Motor neuron (in vitro differentiated cells): ENCODE measurements at regions not wholly inside any gene's neighbourhood (a gene's known extent, or its start where the extent isn't known, plus 50 kb on each side); places are given as distances from the start of the nearest gene placed in this dataset.
"Not testable (repeated sequence)": the region's sequence is repeated elsewhere in the genome, so short reads cannot be mapped to it uniquely, and the experiment has no call there.

Source experiments
- ATAC-seq, 8 experiments: fragments of 200-7000 bp; cut with Tn5 transposase; replicated peaks in 6 of 8; 2 replicates each; pipeline ENCODE4 v1.8.0; 2021; ENCODE audit warnings: mild to moderate bottlenecking in 8 of 8, moderate library complexity in 8 of 8
- H3K27ac ChIP-seq, 2 donors: fragments of 250-450 bp; sonication (Bioruptor Pico); 2 replicates each; pipeline ENCODE4 v1.9.0; 2021; ENCODE audit warnings: antibody characterized with exemption in 2 of 2, mild to moderate bottlenecking in 2 of 2, moderate library complexity in 1 of 2
- H3K4me1 ChIP-seq, 2 donors: fragments of 250-450 bp; sonication (Bioruptor Pico); replicated peaks in 1 of 2; 2 replicates each; pipeline ENCODE4 v1.6.1; 2021; ENCODE audit warnings: antibody characterized with exemption in 2 of 2, mild to moderate bottlenecking in 2 of 2, moderate library complexity in 1 of 2
- H3K4me3 ChIP-seq, 5 donors: fragments of 250-450 bp; sonication (Bioruptor Pico); 2 replicates each; pipeline ENCODE4 v1.9.0; 2021; ENCODE audit warnings: antibody characterized with exemption in 5 of 5, mild to moderate bottlenecking in 5 of 5, moderate library complexity in 4 of 5
- WGBS, 10 experiments: fragments of 450-650 bp; shearing (Covaris generic); methylation state at CpG; one replicate each; pipeline ENCODE4 v1.0.0; 2022; 5-methylcytosine and 5-hydroxymethylcytosine counted together
- in situ Hi-C, 9 experiments: fragments of 400-800 bp; cut with MboI; loops; one replicate each; pipeline ENCODE4 v1.15.0; 2021; ENCODE audit warnings: low sequenced_read_pairs in 9 of 9, low pct_unique_long_range_greater_than_20kb in 2 of 9; ENCODE audit not compliant: unreplicated experiment in 9 of 9

GRCh38 chr21:20451046-20451445, 547.2 kb upstream of the NCAM2 start:
- no peak overlapping the region for H3K27ac ChIP-seq
- WGBS, 10 experiments: 0 to 92% (median 69%) methylated on average over 1 to 2 of the region's 2 CpGs; no CpG with 5 or more reads in 5 of the 10 experiments
- peak in 1 of 8 experiments; percentile 95 for ATAC-seq
- H3K4me3 ChIP-seq: no peak overlapping the region
- in situ Hi-C loops: no loop called here
- H3K4me1 ChIP-seq: no peaks in the 10 kb centered on the region

- ATAC-seq: no peak
- WGBS, 10 experiments: 0 to 100% (median 73%) methylated on average over 1 to 4 of the region's 4 CpGs
- in situ Hi-C loops: no loop called here
- Histone ChIP-seq H3K27ac (no peak overlapping the region), H3K4me3 (no peak overlapping the region), H3K4me1 (no peaks in the 10 kb centered on the region)
Observed at GRCh38 chr21:20452935-20453334, 545.3 kb upstream of the NCAM2 start.

- in situ Hi-C loops: no loop called here
- H3K4me1 ChIP-seq: no peaks in the 10 kb centered on the region
- WGBS, 10 experiments: 93 to 100% (median 100%) methylated on average over 1 to 3 of the region's 4 CpGs; no CpG with 5 or more reads in 5 of the 10 experiments
Observed at GRCh38 chr21:20459838-20460237, 538.4 kb upstream of the NCAM2 start.

GRCh38 chr21:20463362-20463761, 534.8 kb upstream of the NCAM2 start:
- in situ Hi-C loops: no loop called here
- no peak for ATAC-seq

More at GRCh38 chr21:20459838-20460237, 538.4 kb upstream of the NCAM2 start:
- ATAC-seq: no peak
- Histone ChIP-seq H3K27ac (no peak overlapping the region), H3K4me3 (no peak overlapping the region)

GRCh38 chr21:20469361-20469760, 528.8 kb upstream of the NCAM2 start:
- no peak for ATAC-seq
- H3K4me3 ChIP-seq: no peak overlapping the region
- in situ Hi-C loops: no loop called here
- no peaks in the 10 kb centered on the region for H3K4me1 ChIP-seq
- WGBS, 10 experiments: 16 to 96% (median 85%) methylated on average over 3 to 4 of the region's 4 CpGs
- no peak overlapping the region for H3K27ac ChIP-seq

More at GRCh38 chr21:20463362-20463761, 534.8 kb upstream of the NCAM2 start:
- no peak overlapping the region for H3K4me3 ChIP-seq
- H3K4me1 ChIP-seq: no peaks in the 10 kb centered on the region
- H3K27ac ChIP-seq: no peak overlapping the region

- H3K4me3 ChIP-seq: no peak overlapping the region
- in situ Hi-C loops: no loop called here
- H3K4me1 ChIP-seq: no peaks in the 10 kb centered on the region
- ATAC-seq: no peak
- H3K27ac ChIP-seq: no peak overlapping the region
Observed at GRCh38 chr21:20486303-20486702, 511.9 kb upstream of the NCAM2 start.

GRCh38 chr21:20502915-20503314, 495.3 kb upstream of the NCAM2 start:
- in situ Hi-C loops, H3K4me1 ChIP-seq, ATAC-seq, H3K4me3 ChIP-seq, H3K27ac ChIP-seq: not testable (repeated sequence)
- 0 to 100% (median 60%) methylated on average over 1 to 3 of the region's 3 CpGs; no CpG with 5 or more reads in 1 of the 10 experiments for WGBS, 10 experiments

- WGBS, 10 experiments: 0 to 100% (median 90%) methylated on average over 1 to 2 of the region's 5 CpGs; no CpG with 5 or more reads in 5 of the 10 experiments
- in situ Hi-C loops: no loop called here
- Histone ChIP-seq H3K4me3 (no peak overlapping the region), H3K4me1 (no peaks in the 10 kb centered on the region), H3K27ac (no peak overlapping the region)
- ATAC-seq: no peak
Observed at GRCh38 chr21:20507783-20508182, 490.4 kb upstream of the NCAM2 start.

- no peaks in the 10 kb centered on the region for H3K4me1 ChIP-seq
- 0 to 100% (median 88%) methylated on average over 1 to 4 of the region's 4 CpGs; no CpG with 5 or more reads in 1 of the 10 experiments for WGBS, 10 experiments
- H3K4me3 ChIP-seq: no peak overlapping the region
- in situ Hi-C loops: no loop called here
- no peak for ATAC-seq
- no peak overlapping the region for H3K27ac ChIP-seq
Observed at GRCh38 chr21:20511216-20511880, 486.9 kb upstream of the NCAM2 start.

- WGBS, 10 experiments: 0 to 100% (median 89%) methylated on average over 1 to 3 of the region's 3 CpGs
- peak in 1 of 8 experiments; percentile 19 for ATAC-seq
- Histone ChIP-seq H3K4me3 (no peak overlapping the region), H3K27ac (no peak overlapping the region), H3K4me1 (no peaks in the 10 kb centered on the region)
- in situ Hi-C loops: no loop called here
Observed at GRCh38 chr21:20515446-20515845, 482.8 kb upstream of the NCAM2 start.

GRCh38 chr21:20519076-20519475, 479.1 kb upstream of the NCAM2 start:
- ATAC-seq: no peak
- H3K27ac ChIP-seq: no peak overlapping the region
- WGBS, 10 experiments: 0 to 100% (median 91%) methylated on average over 1 to 3 of the region's 3 CpGs
- in situ Hi-C loops: no loop called here
- H3K4me3 ChIP-seq: no peak overlapping the region
- H3K4me1 ChIP-seq: no peaks in the 10 kb centered on the region

- 0 to 100% (median 70%) methylated on average over 1 of the region's 1 CpG; no CpG with 5 or more reads in 2 of the 10 experiments for WGBS, 10 experiments
- ATAC-seq: peak in 1 of 8 experiments; percentile 42
- in situ Hi-C loops: no loop called here
- H3K27ac ChIP-seq: no peak overlapping the region
- H3K4me3 ChIP-seq: no peak overlapping the region
- H3K4me1 ChIP-seq: no peaks in the 10 kb centered on the region
Observed at GRCh38 chr21:20522611-20523010, 475.6 kb upstream of the NCAM2 start.

GRCh38 chr21:20523191-20523590, 475.0 kb upstream of the NCAM2 start:
- in situ Hi-C loops: no loop called here
- no peak overlapping the region for H3K4me3 ChIP-seq
- ATAC-seq: peak in 1 of 8 experiments; percentile 34
- no peak overlapping the region for H3K27ac ChIP-seq
- H3K4me1 ChIP-seq: no peaks in the 10 kb centered on the region

GRCh38 chr21:20527731-20528460, 470.3 kb upstream of the NCAM2 start:
- Histone ChIP-seq H3K4me3 (no peak overlapping the region), H3K27ac (no peak overlapping the region), H3K4me1 (no peaks in the 10 kb centered on the region)
- WGBS, 10 experiments: 4 to 91% (median 74%) methylated on average over 1 to 5 of the region's 5 CpGs
- in situ Hi-C loops: no loop called here
- peak in 1 of 8 experiments; percentile 33 for ATAC-seq
